PC-9 (cell line): ENCODE measurements at regions not wholly inside any gene's neighbourhood (a gene's known extent, or its start where the extent isn't known, plus 50 kb on each side); places are given as distances from the start of the nearest gene placed in this dataset.
A peak's percentile ranks its signal among the peaks of the same experiment; 100 is the strongest.

Experiments used
- BruUV-seq: library from RNA; stranded (reverse); fragments of 400-500 nt; replicated peaks from 2 replicates; lab custom pipeline; 2021; lab: Mats Ljungman, UMichigan
- CTCF ChIA-PET: fragments of 300-600 bp; sonication (Branson Sonifier 250); formaldehyde crosslinking; loops from one replicate; lab custom pipeline; 2022; ENCODE audit warnings: antibody characterized with exemption; lab: Charles Lee
- POLR2A ChIA-PET: fragments of 300-600 bp; sonication (Branson Sonifier 250); formaldehyde crosslinking; loops from one replicate; lab custom pipeline; 2022; ENCODE audit warnings: antibody characterized with exemption; ENCODE audit not compliant: unreplicated experiment; lab: Charles Lee
- DNase-seq, 2 experiments: peaks; one replicate each; pipeline versions ENCODE4 v3.0.0 to v3.0.0-alpha.2; 2015 to 2022; ENCODE audit warnings: mixed read lengths in 1 of 2
- H2AFZ ChIP-seq: fragments of 200-600 bp; sonication (generic); 2 replicates; pipeline ENCODE4 v1.8.1; 2017; ENCODE audit warnings: antibody characterized with exemption
- H3F3A ChIP-seq: fragments of 200-600 bp; sonication (generic); 2 replicates; pipeline ENCODE4 v1.8.1; 2017; ENCODE audit warnings: antibody characterized with exemption, mild to moderate bottlenecking, low read depth; ENCODE audit not compliant: insufficient read depth
- H3K27ac ChIP-seq: fragments of 200-600 bp; sonication (generic); 2 replicates; pipeline ENCODE4 v1.6.1; 2016; ENCODE audit warnings: mixed run types
- H3K27me3 ChIP-seq: fragments of 200-600 bp; sonication (generic); 2 replicates; pipeline ENCODE4 v1.6.1; 2016; ENCODE audit warnings: low read depth, mixed run types; ENCODE audit not compliant: insufficient read depth
- H3K36me3 ChIP-seq: fragments of 200-600 bp; sonication (generic); 2 replicates; pipeline ENCODE4 v1.6.1; 2016; ENCODE audit warnings: low read depth, mixed run types
- H3K4me1 ChIP-seq: fragments of 200-600 bp; sonication (generic); replicated peaks from 2 replicates; pipeline ENCODE4 v1.6.1; 2016; ENCODE audit warnings: mixed run types; ENCODE audit not compliant: insufficient read depth
- H3K4me2 ChIP-seq: fragments of 200-600 bp; sonication (generic); 2 replicates; pipeline ENCODE4 v1.6.1; 2017; ENCODE audit warnings: mixed run types
- H3K4me3 ChIP-seq: fragments of 200-600 bp; sonication (generic); 2 replicates; pipeline ENCODE4 v1.6.1; 2016; ENCODE audit warnings: mixed run types
- H3K79me2 ChIP-seq: fragments of 200-600 bp; sonication (generic); 2 replicates; pipeline ENCODE4 v1.6.1; 2017; ENCODE audit warnings: low read depth, mixed run types
- H3K9me2 ChIP-seq: fragments of 200-600 bp; sonication (generic); 2 replicates; pipeline ENCODE4 v1.8.1; 2017; ENCODE audit warnings: mild to moderate bottlenecking; ENCODE audit not compliant: insufficient read depth
- H3K9me3 ChIP-seq: fragments of 200-600 bp; sonication (generic); 2 replicates; pipeline ENCODE4 v1.8.1; 2016; ENCODE audit warnings: low read depth; ENCODE audit not compliant: insufficient read depth
- H4K20me1 ChIP-seq: fragments of 200-600 bp; sonication (generic); 2 replicates; pipeline ENCODE4 v1.8.1; 2017; ENCODE audit not compliant: insufficient read depth
- CTCF ChIP-seq: fragments of 200-600 bp; sonication (generic); conservative IDR thresholded peaks from 2 replicates; pipeline ENCODE4 v1.6.1; 2017; ENCODE audit warnings: mixed run types, antibody characterized with exemption, mild to moderate bottlenecking, moderate library complexity
- EZH2 ChIP-seq: fragments of 200-600 bp; sonication (generic); IDR thresholded peaks from 2 replicates; pipeline ENCODE4 v1.8.0; 2017; ENCODE audit warnings: antibody characterized with exemption, low read depth
- intact Hi-C: fragments of 100-400 bp; cut with micrococcal nuclease; formaldehyde crosslinking; loops from one replicate; pipeline ENCODE4 v1.10.0; 2022; ENCODE audit not compliant: unreplicated experiment

DNA sequence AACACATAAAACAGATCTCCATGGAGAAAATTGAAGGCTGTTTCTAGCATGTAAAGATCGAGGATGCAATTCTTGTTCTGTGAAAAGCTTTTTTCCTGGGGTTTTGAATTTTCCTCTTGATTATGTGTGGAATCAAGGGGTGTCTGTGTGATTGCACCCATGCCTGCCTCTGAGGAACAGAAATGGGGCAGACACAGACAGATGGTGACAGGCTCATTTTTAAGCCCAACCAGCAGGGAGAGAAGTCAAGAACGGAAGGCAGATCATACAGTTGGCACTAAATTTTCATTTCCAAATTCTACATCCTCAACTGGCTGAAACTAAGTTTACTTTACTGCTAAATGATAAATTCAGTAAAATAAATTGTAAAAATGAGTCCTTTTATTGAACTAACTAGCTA lies 1037.7 kb upstream of the KLHL29 start:
- Histone ChIP-seq H3K27me3 (no peaks in the 10 kb centered on the region), H3F3A (no peaks in the 10 kb centered on the region), H3K4me1 (no peaks in the 10 kb centered on the region), H4K20me1 (no peaks in the 10 kb centered on the region), H3K9me2 (no peaks in the 10 kb centered on the region), H3K79me2 (no peaks in the 10 kb centered on the region), H3K27ac (no peak overlapping the region), H3K4me2 (no peak overlapping the region), H2AFZ (no peak overlapping the region), H3K9me3 (no peaks in the 10 kb centered on the region), H3K4me3 (no peak overlapping the region), H3K36me3 (no peaks in the 10 kb centered on the region)
- CTCF ChIA-PET, result no interaction called here
- DNase-seq, result no peak
- no TSS peak for BruUV-seq
- POLR2A ChIA-PET, result no interaction called here
- intact Hi-C loops, result no loop called here
- TF ChIP-seq EZH2 (no peak), CTCF (no peak)

DNA sequence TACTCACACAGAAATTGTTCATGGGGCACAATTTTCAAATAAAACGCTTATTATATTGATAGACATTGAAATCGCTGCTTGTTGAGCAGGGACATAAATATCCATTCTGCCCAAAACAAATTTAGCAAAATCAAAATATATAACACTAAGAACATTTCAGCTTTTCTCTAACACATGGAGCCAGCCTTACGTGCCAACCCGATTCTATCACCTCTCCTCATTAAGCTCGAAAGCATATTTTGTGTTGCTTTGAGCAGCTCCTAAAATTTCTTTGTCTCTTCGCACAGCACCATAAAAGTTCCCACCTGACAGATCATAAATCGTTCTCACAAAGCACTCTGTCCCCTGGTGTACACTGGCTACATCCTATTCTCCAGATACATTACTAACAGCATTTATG lies 1034.4 kb upstream of the KLHL29 start:
- Histone ChIP-seq H3K4me3 (no peak overlapping the region), H2AFZ (no peak overlapping the region), H3K4me2 (no peak overlapping the region), H3K27ac (no peak overlapping the region), H3K4me1 (no peaks in the 10 kb centered on the region), H3K79me2 (no peaks in the 10 kb centered on the region), H3K9me2 (no peaks in the 10 kb centered on the region), H3F3A (no peaks in the 10 kb centered on the region), H4K20me1 (no peaks in the 10 kb centered on the region), H3K36me3 (no peaks in the 10 kb centered on the region), H3K9me3 (no peaks in the 10 kb centered on the region), H3K27me3 (peaks cover 4% of the 10 kb centered on the region; the same call in 1 of the 2 replicates)
- no peak for TF ChIP-seq EZH2
- TF ChIP-seq CTCF, result no peak
- intact Hi-C loops, result no loop called here
- POLR2A ChIA-PET, result no interaction called here
- BruUV-seq, result no TSS peak
- CTCF ChIA-PET, result no interaction called here
- DNase-seq, result no peak

GRCh38 chr2:22355816-22356433 lies 1029.1 kb upstream of the KLHL29 start:
- peak in 1 of 2 experiments; percentile 25 for DNase-seq
- BruUV-seq, result no TSS peak
- no peaks in the 10 kb centered on the region for H3K4me1 ChIP-seq
- no peak overlapping the region for H3K4me3 ChIP-seq
- no peak overlapping the region for H3K27ac ChIP-seq
- H3F3A ChIP-seq, result no peaks in the 10 kb centered on the region
- no peaks in the 10 kb centered on the region for H3K79me2 ChIP-seq
- H3K9me2 ChIP-seq, result no peaks in the 10 kb centered on the region
- no peak overlapping the region for H2AFZ ChIP-seq
- intact Hi-C loops, result no loop called here
- no peaks in the 10 kb centered on the region for H3K9me3 ChIP-seq
- peaks cover 4% of the 10 kb centered on the region; the same call in 1 of the 2 replicates for H3K27me3 ChIP-seq
- no peaks in the 10 kb centered on the region for H4K20me1 ChIP-seq
- TF ChIP-seq CTCF (peak; percentile 97), EZH2 (no peak)
- ChIA-PET POLR2A (no interaction called here), CTCF (no interaction called here)
- H3K36me3 ChIP-seq, result no peaks in the 10 kb centered on the region
- H3K4me2 ChIP-seq, result no peak overlapping the region
